ENCODE measurements at regions not wholly inside any gene's neighbourhood (a gene's known extent, or its start where the extent isn't known, plus 50 kb on each side); places are given as distances from the start of the nearest gene placed in this dataset.

GRCh38 chr1:69410457-69410850 lies 157.3 kb upstream of the LRRC7 start:
- TF ChIP-seq ARNTL (CRISPR knock-in tag; IDR thresholded peaks at IDR 0.05; ENCODE audit: borderline replicate concordance, low read depth) = no peak
- TF ChIP-seq ISL1 (CRISPR knock-in tag; IDR thresholded peaks at IDR 0.05) = no peak
- no peak for TF ChIP-seq SNAI2 (CRISPR knock-in tag; IDR thresholded peaks at IDR 0.05)
- TF ChIP-seq ZFP3 (CRISPR knock-in tag; IDR thresholded peaks at IDR 0.05) = no peak
- no peak for TF ChIP-seq PATZ1 (CRISPR knock-in tag; IDR thresholded peaks at IDR 0.05; ENCODE audit: borderline replicate concordance)
- no peak for TF ChIP-seq ZFP30 (CRISPR knock-in tag; IDR thresholded peaks at IDR 0.05)
- no peak for TF ChIP-seq ESRRG (CRISPR knock-in tag; IDR thresholded peaks at IDR 0.05)
- no peak for TF ChIP-seq PPARA (CRISPR knock-in tag; IDR thresholded peaks at IDR 0.05; ENCODE audit: borderline replicate concordance)
- no peak for TF ChIP-seq CSDC2 (CRISPR knock-in tag; IDR thresholded peaks at IDR 0.05)
- TF ChIP-seq TOX (CRISPR knock-in tag; IDR thresholded peaks at IDR 0.05; ENCODE audit: borderline replicate concordance) = no peak
- no peak for TF ChIP-seq BACH2 (CRISPR knock-in tag; IDR thresholded peaks at IDR 0.05; ENCODE audit: borderline replicate concordance)
- TF ChIP-seq OSR1 (CRISPR knock-in tag; IDR thresholded peaks at IDR 0.05) = no peak
